ENCODE measurements at regions not wholly inside any gene's neighbourhood (a gene's known extent, or its start where the extent isn't known, plus 50 kb on each side); places are given as distances from the start of the nearest gene placed in this dataset.

- DNase-seq (ENCODE audit: low read depth), result no peak
- no peak for TF ChIP-seq CTCF (IDR thresholded peaks at IDR 0.05; ENCODE audit: insufficient read depth, low read depth, low read length)
- ChIA-PET POLR2A (no interaction called here), CTCF (no interaction called here)
- no peaks in the 10 kb centered on the region for H3K27me3 ChIP-seq (ENCODE audit: control insufficient read depth, insufficient read depth, low read length)
- H3K4me3 ChIP-seq (ENCODE audit: low read depth, low read length), result no peak overlapping the region
- H3K36me3 ChIP-seq (ENCODE audit: control insufficient read depth, insufficient read depth, low read length), result no peaks in the 10 kb centered on the region
Measured at GRCh38 chr10:131513445-131513844, 201.9 kb upstream of the TCERG1L start.

GRCh38 chr10:131513901-131514300, 202.4 kb upstream of the TCERG1L start:
- ChIA-PET POLR2A (no interaction called here), CTCF (no interaction called here)
- no peak for TF ChIP-seq CTCF (IDR thresholded peaks at IDR 0.05; ENCODE audit: insufficient read depth, low read depth, low read length)
- DNase-seq (ENCODE audit: low read depth), result no peak
- no peaks in the 10 kb centered on the region for H3K36me3 ChIP-seq (ENCODE audit: control insufficient read depth, insufficient read depth, low read length)
- no peaks in the 10 kb centered on the region for H3K27me3 ChIP-seq (ENCODE audit: control insufficient read depth, insufficient read depth, low read length)
- H3K4me3 ChIP-seq (ENCODE audit: low read depth, low read length), result no peak overlapping the region

- DNase-seq (ENCODE audit: low read depth), result no peak
- ChIA-PET CTCF (no interaction called here), POLR2A (no interaction called here)
- TF ChIP-seq CTCF (IDR thresholded peaks at IDR 0.05; ENCODE audit: insufficient read depth, low read depth, low read length), result no peak
- Histone ChIP-seq H3K27me3 (ENCODE audit: control insufficient read depth, insufficient read depth, low read length) (no peaks in the 10 kb centered on the region), H3K4me3 (ENCODE audit: low read depth, low read length) (no peak overlapping the region), H3K36me3 (ENCODE audit: control insufficient read depth, insufficient read depth, low read length) (no peaks in the 10 kb centered on the region)
Measured at GRCh38 chr10:131514454-131514853, 202.9 kb upstream of the TCERG1L start.

GRCh38 chr10:131516285-131516684, 204.8 kb upstream of the TCERG1L start:
- H3K4me3 ChIP-seq (ENCODE audit: low read depth, low read length), result no peak overlapping the region

GRCh38 chr10:131517781-131518180, 206.3 kb upstream of the TCERG1L start:
- POLR2A ChIA-PET, result no interaction called here
- Histone ChIP-seq H3K36me3 (ENCODE audit: control insufficient read depth, insufficient read depth, low read length) (no peaks in the 10 kb centered on the region), H3K27me3 (ENCODE audit: control insufficient read depth, insufficient read depth, low read length) (no peaks in the 10 kb centered on the region), H3K4me3 (ENCODE audit: low read depth, low read length) (no peak overlapping the region)
- no peak for TF ChIP-seq CTCF (IDR thresholded peaks at IDR 0.05; ENCODE audit: insufficient read depth, low read depth, low read length)
- no peak for DNase-seq (ENCODE audit: low read depth)
- CTCF ChIA-PET, result no interaction called here

More at GRCh38 chr10:131516285-131516684, 204.8 kb upstream of the TCERG1L start:
- H3K36me3 ChIP-seq (ENCODE audit: control insufficient read depth, insufficient read depth, low read length), result no peaks in the 10 kb centered on the region
- DNase-seq (ENCODE audit: low read depth), result no peak
- no peak for TF ChIP-seq CTCF (IDR thresholded peaks at IDR 0.05; ENCODE audit: insufficient read depth, low read depth, low read length)
- CTCF ChIA-PET, result no interaction called here
- no peaks in the 10 kb centered on the region for H3K27me3 ChIP-seq (ENCODE audit: control insufficient read depth, insufficient read depth, low read length)
- POLR2A ChIA-PET, result no interaction called here
